ENCODE measurements at regions not wholly inside any gene's neighbourhood (a gene's known extent, or its start where the extent isn't known, plus 50 kb on each side); places are given as distances from the start of the nearest gene placed in this dataset.

GRCh38 chr14:53384073-53384472, 230.9 kb upstream of the DDHD1 start:
- TF ChIP-seq CTCF (IDR thresholded peaks at IDR 0.05), result no peak
- no peak for TF ChIP-seq POLR2A (IDR thresholded peaks at IDR 0.05)

Measured in testis (tissue), 2 donors.